ENCODE measurements at regions not wholly inside any gene's neighbourhood (a gene's known extent, or its start where the extent isn't known, plus 50 kb on each side); places are given as distances from the start of the nearest gene placed in this dataset.

GRCh38 chr12:105860561-105861207 is 278.1 kb downstream of the NUAK1 start:
- intact Hi-C loops (cut with micrococcal nuclease) = no loop called here
- no TSS peak for BruUV-seq (replicated peaks)
- DNase-seq (ENCODE audit: unreplicated experiment) = no peak
- H3K36me3 Mint-ChIP-seq (ENCODE audit: insufficient read depth, unreplicated experiment) = no peaks in the 10 kb centered on the region
- no peaks in the 10 kb centered on the region for H3K9me3 Mint-ChIP-seq (ENCODE audit: unreplicated experiment)
- ChIA-PET POLR2A (interaction anchor here (0.7 kb wide), 1 partner anchor 28 kb away, joined by 3 read pairs; no protein-coding TSS in a partner anchor), CTCF (interaction anchor here (0.6 kb wide), 1 partner anchor 255 kb away, joined by 3 read pairs; no protein-coding TSS in a partner anchor)
- H3K4me3 Mint-ChIP-seq (ENCODE audit: unreplicated experiment) = no peak overlapping the region
- no peaks in the 10 kb centered on the region for H3K4me1 Mint-ChIP-seq (ENCODE audit: insufficient read depth, unreplicated experiment)
- H3K27me3 Mint-ChIP-seq (ENCODE audit: insufficient read depth, unreplicated experiment) = no peaks in the 10 kb centered on the region
- no peak for TF ChIP-seq CTCF (IDR thresholded peaks at IDR 0.05; ENCODE audit: unreplicated experiment)
- no peak overlapping the region for H3K27ac Mint-ChIP-seq (ENCODE audit: low read depth, unreplicated experiment)

- no peak overlapping the region for H3K4me3 Mint-ChIP-seq (ENCODE audit: unreplicated experiment)
- no peaks in the 10 kb centered on the region for H3K36me3 Mint-ChIP-seq (ENCODE audit: insufficient read depth, unreplicated experiment)
- no peak for DNase-seq (ENCODE audit: unreplicated experiment)
- no peak for TF ChIP-seq CTCF (IDR thresholded peaks at IDR 0.05; ENCODE audit: unreplicated experiment)
- no peak overlapping the region for H3K27ac Mint-ChIP-seq (ENCODE audit: low read depth, unreplicated experiment)
- ChIA-PET POLR2A (no interaction called here), CTCF (interaction anchor here (0.6 kb wide), 1 partner anchor 256 kb away, joined by 3 read pairs; no protein-coding TSS in a partner anchor)
- no TSS peak for BruUV-seq (replicated peaks)
- no peaks in the 10 kb centered on the region for H3K27me3 Mint-ChIP-seq (ENCODE audit: insufficient read depth, unreplicated experiment)
- intact Hi-C loops (cut with micrococcal nuclease) = no loop called here
- H3K4me1 Mint-ChIP-seq (ENCODE audit: insufficient read depth, unreplicated experiment) = no peaks in the 10 kb centered on the region
- H3K9me3 Mint-ChIP-seq (ENCODE audit: unreplicated experiment) = no peaks in the 10 kb centered on the region
Measured at GRCh38 chr12:105861227-105861626, 277.5 kb downstream of the NUAK1 start.

GRCh38 chr12:105862163-105862821 is 276.5 kb downstream of the NUAK1 start:
- BruUV-seq (replicated peaks) = no TSS peak
- no peak overlapping the region for H3K27ac Mint-ChIP-seq (ENCODE audit: low read depth, unreplicated experiment)
- no peak for DNase-seq (ENCODE audit: unreplicated experiment)
- no peaks in the 10 kb centered on the region for H3K9me3 Mint-ChIP-seq (ENCODE audit: unreplicated experiment)
- no peaks in the 10 kb centered on the region for H3K36me3 Mint-ChIP-seq (ENCODE audit: insufficient read depth, unreplicated experiment)
- no peaks in the 10 kb centered on the region for H3K4me1 Mint-ChIP-seq (ENCODE audit: insufficient read depth, unreplicated experiment)
- H3K27me3 Mint-ChIP-seq (ENCODE audit: insufficient read depth, unreplicated experiment) = no peaks in the 10 kb centered on the region
- intact Hi-C loops (cut with micrococcal nuclease) = no loop called here
- no peak for TF ChIP-seq CTCF (IDR thresholded peaks at IDR 0.05; ENCODE audit: unreplicated experiment)
- ChIA-PET CTCF (no interaction called here), POLR2A (no interaction called here)
- H3K4me3 Mint-ChIP-seq (ENCODE audit: unreplicated experiment) = no peak overlapping the region

GRCh38 chr12:105864316-105864715 is 274.4 kb downstream of the NUAK1 start:
- no peak overlapping the region for H3K27ac Mint-ChIP-seq (ENCODE audit: low read depth, unreplicated experiment)
- ChIA-PET CTCF (interaction anchor here (0.6 kb wide), 1 partner anchor 29 kb away, joined by 4 read pairs; no protein-coding TSS in a partner anchor), POLR2A (no interaction called here)
- intact Hi-C loops (cut with micrococcal nuclease) = no loop called here
- no peaks in the 10 kb centered on the region for H3K4me1 Mint-ChIP-seq (ENCODE audit: insufficient read depth, unreplicated experiment)
- no peaks in the 10 kb centered on the region for H3K27me3 Mint-ChIP-seq (ENCODE audit: insufficient read depth, unreplicated experiment)
- H3K36me3 Mint-ChIP-seq (ENCODE audit: insufficient read depth, unreplicated experiment) = no peaks in the 10 kb centered on the region
- TF ChIP-seq CTCF (IDR thresholded peaks at IDR 0.05; ENCODE audit: unreplicated experiment) = no peak
- no peak for DNase-seq (ENCODE audit: unreplicated experiment)
- H3K4me3 Mint-ChIP-seq (ENCODE audit: unreplicated experiment) = no peak overlapping the region
- no TSS peak for BruUV-seq (replicated peaks)
- no peaks in the 10 kb centered on the region for H3K9me3 Mint-ChIP-seq (ENCODE audit: unreplicated experiment)

Measured in MCF 10A (cell line).